H1 (cell line): ENCODE measurements at regions not wholly inside any gene's neighbourhood (a gene's known extent, or its start where the extent isn't known, plus 50 kb on each side); places are given as distances from the start of the nearest gene placed in this dataset.

ENCODE experiments used
- CTCF ChIA-PET: fragments of 300-600 bp; sonication (Branson Sonifier 250); formaldehyde crosslinking; loops from one replicate; lab custom pipeline; 2021; ENCODE audit not compliant: partially characterized antibody; lab: Charles Lee
- POLR2A ChIA-PET: fragments of 300-600 bp; sonication (Branson Sonifier 250); formaldehyde crosslinking; loops from one replicate; lab custom pipeline; 2021; ENCODE audit warnings: inconsistent platforms; ENCODE audit not compliant: partially characterized antibody; lab: Charles Lee
- DNase-seq, 2 experiments: peaks; one replicate each; pipeline versions ENCODE4 v3.0.0 to v3.0.0-alpha.2; 2010 to 2022; ENCODE audit warnings: low spot score in 2 of 2, low read depth in 1 of 2, mixed read lengths in 1 of 2
- FAIRE-seq: peaks from 2 replicates; lab custom pipeline; 2011; peaks lifted over from hg19 to GRCh38; lab: Jason Lieb, UNC
- H2AFZ ChIP-seq: 2 replicates; pipeline ENCODE4 v1.8.1; 2012; ENCODE audit warnings: low read length, inconsistent platforms
- H2AK5ac ChIP-seq: 2 replicates; pipeline ENCODE4 v1.6.1; 2013; ENCODE audit warnings: low read depth, low read length
- H2BK120ac ChIP-seq: replicated peaks from 2 replicates; pipeline ENCODE3; 2013; ENCODE audit warnings: low read depth, low read length, inconsistent platforms
- H2BK12ac ChIP-seq: 2 replicates; pipeline ENCODE4 v1.6.1; 2013; ENCODE audit warnings: low read depth, low read length
- H2BK15ac ChIP-seq: 2 replicates; pipeline ENCODE4 v1.6.1; 2013; ENCODE audit warnings: low read length
- H2BK20ac ChIP-seq: 2 replicates; pipeline ENCODE4 v1.6.1; 2013; ENCODE audit warnings: low read length
- H2BK5ac ChIP-seq: 2 replicates; pipeline ENCODE4 v1.6.1; 2013; ENCODE audit warnings: low read depth, low read length
- H3K14ac ChIP-seq: 2 replicates; pipeline ENCODE4 v1.6.1; 2013; ENCODE audit warnings: inconsistent platforms; ENCODE audit not compliant: insufficient read length
- H3K18ac ChIP-seq: 2 replicates; pipeline ENCODE4 v1.6.1; 2013; ENCODE audit warnings: low read length; ENCODE audit errors: extremely low read depth
- H3K23ac ChIP-seq: 2 replicates; pipeline ENCODE4 v1.6.1; 2013; ENCODE audit warnings: inconsistent platforms; ENCODE audit not compliant: insufficient read length
- H3K23me2 ChIP-seq: 2 replicates; pipeline ENCODE4 v1.6.1; 2013; ENCODE audit warnings: low read depth, low read length
- H3K27ac ChIP-seq: 2 replicates; pipeline ENCODE4 v1.6.1; 2011; ENCODE audit warnings: low read depth, low read length, inconsistent platforms
- H3K27me3 ChIP-seq, 4 experiments: replicated peaks in 1 of 4; 1 replicate in 1 of 4; 2 replicates in 3 of 4; pipeline versions ENCODE4 v1.6.1 to v1.8.1; 2011 to 2013; ENCODE audit warnings: low read length in 3 of 4, mild to moderate bottlenecking in 3 of 4, inconsistent platforms in 2 of 4, mixed read lengths in 2 of 4, moderate library complexity in 1 of 4; ENCODE audit not compliant: control insufficient read depth in 3 of 4, insufficient read depth in 3 of 4; ENCODE audit errors: extremely low read depth in 1 of 4
- H3K36me3 ChIP-seq, 4 experiments: 2 replicates each; pipeline versions ENCODE4 v1.6.1 to v1.8.1; 2011 to 2013; ENCODE audit warnings: mild to moderate bottlenecking in 4 of 4, low read length in 3 of 4, moderate library complexity in 2 of 4, control low read depth in 1 of 4, inconsistent platforms in 1 of 4; ENCODE audit not compliant: insufficient read depth in 4 of 4, control insufficient read depth in 2 of 4
- H3K4ac ChIP-seq: replicated peaks from 2 replicates; pipeline ENCODE3; 2013; ENCODE audit warnings: low read length, low read depth, mixed read lengths, inconsistent platforms; ENCODE audit not compliant: insufficient read length
- H3K4me1 ChIP-seq, 4 experiments: replicated peaks in 1 of 4; 1 replicate in 1 of 4; 2 replicates in 3 of 4; pipeline versions ENCODE4 v1.6.1 to v1.8.1; 2011 to 2013; ENCODE audit warnings: low read length in 3 of 4, inconsistent platforms in 2 of 4, mixed read lengths in 1 of 4; ENCODE audit not compliant: insufficient read depth in 4 of 4, control insufficient read depth in 3 of 4
- H3K4me2 ChIP-seq, 2 experiments: 2 replicates each; pipeline versions ENCODE4 v1.6.1 to v1.8.1; 2011 to 2013; ENCODE audit warnings: low read depth in 2 of 2, low read length in 2 of 2, control low read depth in 1 of 2, inconsistent platforms in 1 of 2, mild to moderate bottlenecking in 1 of 2; ENCODE audit not compliant: insufficient read depth in 1 of 2
- H3K4me3 ChIP-seq, 4 experiments: fragments of 200-600, 300-600 bp in 1 of 4; sonication (generic), shearing (Covaris generic), sonication (Bioruptor Twin) in 1 of 4; 2 replicates each; pipeline versions ENCODE4 v1.5.1 to v1.8.1; 2011 to 2016; ENCODE audit warnings: low read length in 4 of 4, low read depth in 3 of 4, control low read depth in 2 of 4, inconsistent platforms in 2 of 4, mild to moderate bottlenecking in 2 of 4, mixed read lengths in 1 of 4, moderate library complexity in 1 of 4; ENCODE audit not compliant: insufficient read depth in 2 of 4; ENCODE audit errors: extremely low read depth in 1 of 4
- H3K56ac ChIP-seq: replicated peaks from 2 replicates; pipeline ENCODE3; 2013; ENCODE audit warnings: low read depth, mild to moderate bottlenecking, mixed read lengths, low read length, inconsistent platforms; ENCODE audit not compliant: insufficient read length
- H3K79me1 ChIP-seq: 2 replicates; pipeline ENCODE4 v1.6.1; 2013; ENCODE audit warnings: low read depth, low read length, control low read depth
- H3K79me2 ChIP-seq, 2 experiments: 2 replicates each; pipeline versions ENCODE4 v1.6.1 to v1.8.1; 2012 to 2013; ENCODE audit warnings: low read length in 2 of 2, mild to moderate bottlenecking in 2 of 2, inconsistent platforms in 1 of 2; ENCODE audit not compliant: insufficient read depth in 2 of 2, control insufficient read depth in 1 of 2
- H3K9ac ChIP-seq, 4 experiments: replicated peaks in 1 of 4; 1 replicate in 1 of 4; 2 replicates in 3 of 4; pipeline versions ENCODE4 v1.6.1 to v1.8.1; 2011 to 2013; ENCODE audit warnings: low read depth in 3 of 4, low read length in 3 of 4, control low read depth in 2 of 4, mild to moderate bottlenecking in 2 of 4, moderate library complexity in 2 of 4, inconsistent platforms in 1 of 4; ENCODE audit errors: extremely low read depth in 1 of 4
- H3K9me3 ChIP-seq, 2 experiments: 2 replicates each; pipeline versions ENCODE4 v1.6.1 to v1.8.1; 2012 to 2013; ENCODE audit warnings: mild to moderate bottlenecking in 2 of 2, moderate library complexity in 2 of 2, control low read depth in 1 of 2, inconsistent platforms in 1 of 2, low read depth in 1 of 2, low read length in 1 of 2, mixed read lengths in 1 of 2; ENCODE audit not compliant: insufficient read depth in 2 of 2
- H4K20me1 ChIP-seq, 2 experiments: replicated peaks in 1 of 2; 2 replicates each; pipeline versions ENCODE3 to v1.8.1; 2011 to 2013; ENCODE audit warnings: inconsistent platforms in 2 of 2, low read length in 2 of 2, mild to moderate bottlenecking in 1 of 2; ENCODE audit not compliant: insufficient read depth in 2 of 2, control insufficient read depth in 1 of 2
- H4K5ac ChIP-seq: 2 replicates; pipeline ENCODE4 v1.6.1; 2013; ENCODE audit warnings: low read length, low read depth, mixed read lengths, inconsistent platforms; ENCODE audit not compliant: insufficient read length
- H4K8ac ChIP-seq: 2 replicates; pipeline ENCODE4 v1.8.0; 2013; ENCODE audit warnings: mild to moderate bottlenecking, moderate library complexity, low read length, inconsistent platforms; ENCODE audit not compliant: insufficient read depth; ENCODE audit errors: extremely low read depth
- H4K91ac ChIP-seq: replicated peaks from 2 replicates; pipeline ENCODE3; 2013; ENCODE audit warnings: low read length, mixed read lengths, inconsistent platforms; ENCODE audit not compliant: insufficient read length
- EGR1 ChIP-seq: IDR thresholded peaks from 2 replicates; pipeline ENCODE4 v1.6.1; 2011; ENCODE audit warnings: low read depth, low read length, borderline replicate concordance
- WGBS, 2 experiments: shearing (Covaris generic) in 1 of 2; methylation state at CpG; one replicate each; pipeline versions ENCODE4 v1.1.6 to v1.1.7; 2013 to 2015; ENCODE audit warnings: low lambda C conversion rate in 2 of 2, mixed read lengths in 2 of 2, inconsistent platforms in 1 of 2, low coverage in 1 of 2, missing lambda C conversion rate in 1 of 2; ENCODE audit not compliant: insufficient replicate concordance in 2 of 2, insufficient coverage in 1 of 2, insufficient read length in 1 of 2; ENCODE audit errors: extremely low coverage in 1 of 2, missing lambda C conversion rate in 1 of 2; 5-methylcytosine and 5-hydroxymethylcytosine counted together

GRCh38 chr20:55175081-55175480, 699.7 kb downstream of the DOK5 start:
- WGBS, 2 experiments = 97% methylated on average over 4 of the region's 4 CpGs; no CpG with 5 or more reads in 1 of the 2 experiments
- no peak overlapping the region for H2BK15ac ChIP-seq
- no peak overlapping the region for H2AFZ ChIP-seq
- H3K56ac ChIP-seq = no peak overlapping the region
- H2BK20ac ChIP-seq = no peak overlapping the region
- no peak overlapping the region for H2BK12ac ChIP-seq
- no peaks in the 10 kb centered on the region for H3K27me3 ChIP-seq
- no peak overlapping the region for H4K5ac ChIP-seq
- H3K9ac ChIP-seq = no peak overlapping the region
- no peak overlapping the region for H2AK5ac ChIP-seq
- TF ChIP-seq EGR1 = no peak
- no peaks in the 10 kb centered on the region for H3K79me2 ChIP-seq
- H4K8ac ChIP-seq = no peak overlapping the region
- FAIRE-seq (no peak), DNase-seq (no peak)
- ChIA-PET CTCF (no interaction called here), POLR2A (no interaction called here)
- no peaks in the 10 kb centered on the region for H3K36me3 ChIP-seq
- H3K9me3 ChIP-seq = peaks cover 0 to 2% of the 10 kb centered on the region in 2 experiments; a peak in 1 of 4 replicates
- no peak overlapping the region for H2BK5ac ChIP-seq
- no peaks in the 10 kb centered on the region for H4K20me1 ChIP-seq
- H2BK120ac ChIP-seq = no peak overlapping the region
- H3K4me1 ChIP-seq = no peaks in the 10 kb centered on the region
- H3K4me2 ChIP-seq = no peak overlapping the region
- H3K79me1 ChIP-seq = no peaks in the 10 kb centered on the region
- H3K23ac ChIP-seq = no peak overlapping the region
- H3K4ac ChIP-seq = no peak overlapping the region
- H3K23me2 ChIP-seq = no peaks in the 10 kb centered on the region
- no peak overlapping the region for H3K4me3 ChIP-seq
- no peak overlapping the region for H3K18ac ChIP-seq
- H3K27ac ChIP-seq = no peak overlapping the region
- no peak overlapping the region for H3K14ac ChIP-seq
- H4K91ac ChIP-seq = no peak overlapping the region
